ENCODE measurements at regions not wholly inside any gene's neighbourhood (a gene's known extent, or its start where the extent isn't known, plus 50 kb on each side); places are given as distances from the start of the nearest gene placed in this dataset.

DNA sequence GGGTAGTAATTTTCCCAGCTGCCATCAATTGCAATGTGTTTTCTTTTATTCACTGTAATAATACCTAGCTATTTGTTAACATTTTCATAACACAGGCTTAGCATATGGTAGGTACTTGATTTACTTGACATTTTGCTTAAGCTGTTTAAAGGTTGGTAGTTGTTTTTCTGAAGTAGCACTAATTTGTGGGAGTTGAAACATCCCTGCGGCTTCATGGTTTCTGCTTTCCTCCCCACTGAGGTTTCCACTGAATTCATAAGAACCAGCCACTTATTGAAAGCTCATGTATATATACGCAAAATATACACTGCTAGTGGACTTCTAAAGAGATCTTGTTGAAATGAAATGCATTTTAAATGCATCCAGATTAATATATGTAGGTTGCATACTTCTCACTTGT lies 559.9 kb downstream of the TLE4 start:
- DNase-seq (ENCODE audit: low spot score): no peak

DNA sequence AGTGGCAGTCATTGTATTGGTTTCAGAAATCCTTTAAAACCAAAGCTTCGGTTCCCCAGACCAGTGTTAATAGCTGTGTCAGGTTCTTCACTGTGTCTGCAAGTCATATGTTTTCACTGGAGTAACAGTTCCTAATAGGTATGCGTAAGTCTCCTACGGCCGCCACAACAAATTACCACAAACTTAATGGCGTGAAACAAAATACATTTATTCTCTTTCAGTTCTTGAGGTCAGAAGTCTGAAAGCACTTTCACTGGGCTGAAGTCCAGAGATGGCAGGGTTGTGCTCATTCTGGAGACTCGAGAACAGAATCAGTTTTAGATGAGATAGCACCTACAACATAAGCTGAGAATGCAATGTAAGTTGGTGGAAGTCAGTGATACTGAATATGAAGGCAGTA lies 556.2 kb downstream of the TLE4 start:
- no peak for DNase-seq (ENCODE audit: low spot score)

DNA sequence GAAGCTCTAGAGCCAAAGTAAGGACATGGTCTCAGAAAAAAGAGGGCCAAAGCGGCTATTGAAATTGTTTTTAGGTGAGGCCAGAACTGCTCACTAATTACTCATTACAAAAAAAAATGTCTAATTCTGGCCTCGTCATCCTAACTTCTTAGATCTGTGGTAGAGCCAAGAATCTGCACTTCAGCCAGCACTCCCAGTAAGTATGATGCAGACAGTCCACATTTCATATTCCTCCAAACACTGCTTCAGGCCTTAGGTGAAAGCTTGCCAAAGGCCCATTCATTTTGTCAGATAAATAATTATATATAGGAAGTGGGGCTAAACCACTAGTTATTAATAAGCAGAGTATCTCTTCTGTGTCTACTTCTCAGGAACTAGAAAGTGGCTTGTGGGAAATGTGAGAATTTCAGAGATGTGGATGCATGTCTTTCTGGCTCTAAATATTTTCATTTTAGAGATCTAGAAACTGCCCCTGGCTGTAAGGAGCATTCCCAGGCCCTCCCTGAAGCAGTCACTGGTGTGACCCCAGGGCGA lies 554.0 kb downstream of the TLE4 start:
- no peak for DNase-seq (ENCODE audit: low spot score)

DNA sequence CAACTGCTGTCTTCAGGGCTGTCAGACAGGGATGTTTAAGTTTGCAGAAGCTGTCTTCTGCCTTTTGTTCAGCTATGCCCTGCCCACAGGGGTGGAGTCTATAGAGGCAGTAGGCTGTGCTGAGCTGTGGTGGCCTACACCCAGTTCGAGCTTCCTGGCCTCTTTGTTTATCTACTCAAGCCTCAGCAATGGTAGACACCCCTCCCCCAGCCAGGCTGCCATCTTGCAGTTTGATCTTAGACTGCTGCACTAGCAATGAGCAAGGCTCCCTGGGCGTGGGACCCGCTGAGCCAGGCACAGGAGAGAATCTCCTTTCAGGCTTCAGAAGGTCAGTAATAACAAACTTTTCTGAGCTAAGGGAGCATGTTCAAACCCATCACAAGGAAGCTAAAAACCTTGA lies 545.3 kb downstream of the TLE4 start:
- no peak for DNase-seq (ENCODE audit: low spot score)

DNA sequence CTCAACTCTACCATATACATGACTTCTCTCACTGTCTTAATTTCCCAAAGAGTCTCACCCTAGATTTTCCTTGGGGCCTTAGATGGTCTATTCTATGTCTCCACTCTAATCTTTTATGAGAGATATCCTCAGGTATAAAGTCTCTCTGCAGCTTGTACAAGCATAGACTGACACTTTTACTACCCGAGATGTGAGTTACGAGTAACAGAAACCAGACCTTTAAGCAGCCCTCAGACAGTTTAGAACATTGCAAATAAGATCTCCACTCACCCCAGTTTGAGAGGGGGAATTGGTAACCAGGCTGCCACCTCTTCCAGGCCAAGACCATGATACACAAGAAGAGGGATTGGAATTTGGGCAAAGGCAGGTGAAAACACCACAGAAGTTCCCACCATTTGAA lies 542.5 kb downstream of the TLE4 start:
- no peak for DNase-seq (ENCODE audit: low spot score)

DNA sequence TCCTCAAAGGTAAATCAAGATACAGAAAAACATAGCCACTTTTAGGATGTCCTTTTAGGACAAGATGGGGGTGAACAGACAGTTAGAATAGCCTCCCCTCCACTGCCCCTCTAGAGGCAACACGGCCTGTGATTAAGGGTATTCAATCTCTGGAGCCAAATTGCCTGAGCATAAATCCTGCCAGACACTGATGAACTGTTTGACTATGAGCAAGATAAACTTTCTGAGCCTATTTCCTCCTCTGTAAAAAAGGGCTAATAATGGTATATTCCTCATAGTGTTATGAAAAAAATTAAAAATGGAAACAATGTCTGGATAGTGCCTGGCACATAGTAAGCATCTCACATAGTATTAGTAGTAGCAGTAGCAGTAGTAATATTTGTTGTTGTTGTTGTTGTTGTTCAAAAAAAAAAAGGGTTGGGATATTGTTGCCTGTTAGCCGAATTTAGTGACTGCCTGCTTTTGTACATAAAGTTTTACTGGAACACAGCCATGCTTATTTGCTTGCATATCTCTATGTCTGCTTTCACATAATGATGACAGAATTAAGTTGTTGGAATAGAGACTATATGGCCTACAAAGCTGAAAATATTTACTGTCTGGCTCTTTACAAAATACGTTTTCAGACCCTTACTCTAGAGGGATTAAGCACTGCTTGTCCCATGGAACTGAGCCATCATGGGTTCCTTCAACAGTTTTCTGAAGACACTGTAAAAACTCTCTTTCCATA lies 536.3 kb downstream of the TLE4 start:
- DNase-seq (ENCODE audit: low spot score): no peak

DNA sequence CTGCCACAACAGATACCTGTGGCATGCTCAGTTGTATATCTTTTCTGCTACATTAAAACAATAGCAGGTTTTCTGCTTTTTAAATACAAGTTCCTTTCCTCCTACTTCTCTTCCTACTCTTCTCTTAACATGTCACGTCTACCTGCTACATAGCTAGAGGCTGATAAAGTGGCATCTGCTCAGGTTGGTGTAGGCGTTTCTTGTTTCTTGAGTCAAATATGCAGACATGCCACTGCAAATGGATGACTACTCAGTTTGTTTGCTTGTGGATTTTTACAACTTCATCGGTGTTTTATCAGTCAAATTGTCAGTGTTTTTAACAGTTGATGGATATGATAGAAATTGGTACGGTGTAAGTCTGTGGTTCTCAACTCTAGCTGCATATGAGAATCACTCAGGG lies 525.7 kb downstream of the TLE4 start:
- DNase-seq (ENCODE audit: low spot score): no peak

DNA sequence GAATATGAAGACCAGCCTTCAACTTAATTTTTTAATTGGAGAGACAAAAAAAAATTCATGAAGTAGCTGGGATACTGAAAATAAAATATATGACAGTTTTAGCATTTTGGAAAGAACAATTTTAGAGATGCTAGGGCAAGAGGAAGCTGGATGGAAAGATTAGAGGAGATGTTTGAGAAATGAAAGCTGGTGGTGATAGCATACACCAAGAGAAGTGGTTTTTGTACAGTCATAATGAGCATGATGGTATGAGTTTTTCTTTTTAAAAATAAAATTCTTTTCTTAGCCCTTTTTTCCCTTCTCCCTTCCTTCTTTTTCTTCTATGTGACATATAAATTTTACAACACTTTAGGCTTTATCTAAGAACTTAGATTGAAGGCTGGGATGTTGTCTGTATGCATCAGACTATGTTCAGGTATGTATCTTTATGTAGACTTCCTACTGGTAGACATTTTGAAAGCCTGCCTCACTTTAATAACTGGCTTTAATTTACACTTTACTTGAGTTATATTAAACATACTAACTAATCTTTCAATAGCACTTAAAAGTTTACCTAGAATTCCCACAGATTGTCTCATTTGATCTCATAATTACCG lies 522.5 kb downstream of the TLE4 start:
- DNase-seq (ENCODE audit: low spot score): no peak

DNA sequence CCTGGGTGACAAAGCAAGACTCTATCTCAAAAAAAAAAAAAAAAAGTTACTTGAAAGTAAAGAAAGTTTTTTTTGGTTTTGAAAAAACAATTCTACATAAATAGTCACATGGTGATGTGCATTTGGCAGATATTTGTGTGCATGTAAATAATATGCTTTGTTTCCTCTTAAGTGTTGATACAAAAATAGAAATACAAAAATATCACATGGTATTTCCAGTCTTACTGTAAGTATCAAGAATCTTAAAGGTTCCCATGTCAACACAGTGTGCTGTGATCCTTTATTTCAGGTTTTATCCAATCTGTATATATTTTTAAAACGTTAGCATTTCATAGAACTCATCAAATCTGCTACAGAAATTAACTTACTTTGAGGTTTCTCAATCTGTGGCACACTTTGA lies 521.9 kb downstream of the TLE4 start:
- DNase-seq (ENCODE audit: low spot score): no peak

DNA sequence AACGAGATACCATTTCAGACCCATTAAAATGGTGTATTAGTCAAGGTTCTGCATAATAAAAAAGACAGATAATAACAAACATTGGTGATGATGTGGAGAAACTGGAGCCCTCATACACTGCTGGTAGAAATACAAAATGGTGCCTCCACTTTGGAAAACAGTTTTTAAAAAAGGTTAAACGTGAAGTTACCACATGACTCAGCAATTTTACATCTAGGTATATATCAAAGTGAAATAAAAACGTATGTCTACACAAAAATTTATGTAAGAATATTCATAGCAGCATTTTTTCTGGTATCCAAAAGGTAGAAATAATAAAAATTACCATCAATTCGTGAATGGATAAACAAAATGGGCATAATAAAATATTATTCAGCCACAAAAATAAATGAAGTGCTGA lies 519.8 kb downstream of the TLE4 start:
- no peak for DNase-seq (ENCODE audit: low spot score)

DNA sequence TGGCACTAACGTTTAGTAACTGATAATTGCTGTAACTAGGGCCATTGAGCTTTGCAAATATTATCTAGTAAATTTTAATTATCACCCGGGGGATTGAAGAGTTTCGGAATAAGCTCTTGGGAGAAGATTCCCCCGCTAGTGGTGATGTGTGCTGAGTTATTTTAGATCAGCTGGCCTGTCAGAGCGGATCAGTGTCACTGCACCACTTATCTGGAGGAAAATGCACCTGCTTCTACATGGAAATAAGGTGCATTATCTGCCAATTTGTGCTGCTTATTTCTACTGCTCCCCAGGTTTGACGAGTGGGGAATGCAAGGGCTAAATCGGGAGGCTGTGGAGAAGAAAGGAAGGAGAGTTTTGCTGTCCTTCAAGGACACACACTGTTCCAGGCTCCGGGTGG lies 518.6 kb downstream of the TLE4 start:
- DNase-seq (ENCODE audit: low spot score): no peak

DNA sequence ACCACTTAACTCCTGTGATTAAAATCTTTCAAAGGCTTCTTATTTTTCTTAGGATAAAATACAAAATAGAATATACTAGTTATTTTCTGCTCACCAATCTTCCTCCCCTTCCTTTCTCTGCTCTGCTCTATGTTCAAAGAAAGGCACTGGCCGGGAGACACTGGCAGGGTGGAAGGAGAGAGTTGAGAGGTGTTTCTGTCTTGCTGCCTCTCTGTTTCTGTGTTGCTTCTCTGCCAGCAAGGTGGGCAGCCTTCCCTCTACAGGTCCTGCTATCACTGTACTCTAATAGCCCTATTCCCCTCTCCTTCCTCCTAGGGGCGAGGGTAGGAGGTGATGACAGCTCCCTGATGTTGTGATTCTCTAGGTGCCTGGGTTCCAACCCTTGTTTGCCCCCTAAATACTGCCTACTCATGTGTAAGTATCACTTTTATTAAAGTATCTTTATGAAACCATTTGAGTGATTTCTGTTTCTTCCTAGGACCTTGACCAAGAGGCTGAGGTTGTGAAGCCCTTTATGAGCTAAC lies 515.1 kb downstream of the TLE4 start:
- DNase-seq (ENCODE audit: low spot score): no peak

DNA sequence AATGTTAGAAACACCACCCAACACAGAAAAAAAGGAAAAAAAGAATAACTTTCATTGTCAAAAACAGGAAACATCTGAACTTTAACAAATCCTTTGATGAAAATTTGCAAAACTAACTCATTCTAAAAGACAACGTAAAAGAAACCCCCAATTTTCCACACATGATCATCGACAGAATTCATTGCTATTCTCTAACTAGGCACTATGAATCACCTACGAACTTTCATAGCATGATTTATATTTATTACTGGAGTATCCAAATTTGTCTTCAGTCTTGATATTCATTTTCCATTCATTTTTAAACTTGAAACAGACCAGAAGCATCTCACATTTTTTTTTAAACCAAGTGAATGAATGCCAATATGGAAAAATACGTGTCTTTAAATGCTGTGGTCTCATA lies 514.6 kb downstream of the TLE4 start:
- no peak for DNase-seq (ENCODE audit: low spot score)

DNA sequence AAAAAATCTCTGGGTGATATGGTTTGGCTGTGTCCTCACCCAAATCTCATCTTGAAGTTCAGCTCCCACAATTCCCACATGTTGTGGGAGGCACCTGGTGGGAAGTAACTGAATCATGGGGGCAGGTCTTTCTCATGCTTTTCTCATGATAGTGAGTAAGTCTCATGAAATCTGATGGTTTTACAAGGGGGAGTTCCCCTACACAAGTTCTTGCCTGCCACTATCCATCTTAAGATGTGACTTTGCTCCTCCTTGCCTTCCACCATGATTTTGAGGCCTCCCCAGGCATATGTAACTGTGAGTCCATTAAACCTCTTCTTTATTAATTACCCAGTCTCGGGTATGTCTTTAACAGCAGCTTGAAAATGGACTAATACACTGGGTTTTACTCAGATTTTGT lies 513.9 kb downstream of the TLE4 start:
- no peak for DNase-seq (ENCODE audit: low spot score)

DNA sequence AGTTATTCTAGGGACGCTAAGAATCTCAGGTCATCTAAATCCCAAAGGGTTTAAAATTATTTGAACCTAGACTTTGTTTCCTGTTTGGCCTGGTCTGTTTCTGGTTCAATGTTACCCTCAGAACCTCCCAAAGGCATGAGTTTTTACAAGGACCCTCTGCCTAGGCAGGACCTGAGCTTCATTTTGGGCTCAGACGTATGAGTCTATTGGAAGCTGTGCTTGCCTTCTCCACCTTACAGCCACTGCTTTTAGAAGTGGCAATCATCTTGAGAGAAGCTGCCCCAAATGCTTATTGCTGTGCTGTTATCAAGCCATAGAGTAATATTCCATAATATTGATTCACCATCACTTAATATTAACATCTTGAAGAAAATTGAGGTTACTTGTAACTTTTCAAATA lies 510.4 kb downstream of the TLE4 start:
- DNase-seq (ENCODE audit: low spot score): no peak

DNA sequence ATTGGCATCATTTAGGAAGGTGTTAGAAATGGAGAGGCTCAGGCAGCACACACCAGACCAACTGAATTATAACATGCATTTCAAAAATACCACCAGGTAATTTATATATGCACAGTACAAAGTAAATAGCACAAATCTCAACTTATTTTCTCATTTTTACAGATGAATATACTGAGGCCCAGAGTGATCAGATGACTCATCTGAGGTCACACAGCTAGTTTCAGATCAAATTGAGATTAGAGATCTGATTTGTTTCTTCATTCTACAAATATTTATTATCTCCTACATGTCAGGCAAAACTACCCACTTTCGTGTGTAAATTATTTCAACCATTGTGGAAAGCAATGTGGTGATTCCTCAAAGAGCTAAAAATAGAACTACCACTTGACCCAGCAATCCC lies 507.1 kb downstream of the TLE4 start:
- no peak for DNase-seq (ENCODE audit: low spot score)

DNA sequence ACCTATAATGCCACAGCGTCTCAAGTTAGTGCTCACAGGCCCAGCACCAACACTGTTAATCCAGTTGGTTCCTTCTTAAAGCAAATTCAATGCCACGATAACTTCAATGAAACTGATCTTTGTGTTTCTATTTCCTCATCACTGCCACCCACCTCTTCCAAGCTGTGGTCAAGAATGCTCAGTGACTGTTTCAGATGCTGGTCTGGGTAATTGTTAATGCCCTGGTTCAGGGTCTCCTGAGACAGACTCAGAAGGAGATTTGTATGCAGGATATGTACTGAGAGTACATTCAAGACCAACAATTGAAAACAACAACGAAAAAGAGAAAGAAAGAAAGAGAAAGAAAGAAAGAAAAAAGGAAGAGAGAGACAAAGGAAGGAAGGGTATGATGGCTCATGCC lies 505.3 kb downstream of the TLE4 start:
- DNase-seq (ENCODE audit: low spot score): no peak

DNA sequence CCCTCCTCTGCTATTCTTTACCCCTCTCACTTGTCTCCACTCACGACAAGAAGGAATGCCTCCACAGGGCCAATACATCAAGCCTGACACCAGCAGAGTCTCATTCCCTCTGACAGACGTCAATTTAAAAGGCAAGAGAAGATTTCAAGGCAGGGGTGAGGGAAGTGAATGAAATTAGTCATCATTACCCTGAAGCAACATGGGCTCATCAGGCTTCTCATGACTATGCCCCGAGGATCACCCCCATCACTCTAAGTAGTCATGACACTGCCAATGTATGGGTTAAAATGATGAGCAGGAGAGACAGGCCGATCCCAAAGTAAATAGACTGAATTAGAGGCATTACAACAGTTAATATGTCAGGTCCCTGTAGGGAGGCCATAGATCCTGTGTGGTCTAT lies 504.4 kb downstream of the TLE4 start:
- DNase-seq (ENCODE audit: low spot score): no peak

DNA sequence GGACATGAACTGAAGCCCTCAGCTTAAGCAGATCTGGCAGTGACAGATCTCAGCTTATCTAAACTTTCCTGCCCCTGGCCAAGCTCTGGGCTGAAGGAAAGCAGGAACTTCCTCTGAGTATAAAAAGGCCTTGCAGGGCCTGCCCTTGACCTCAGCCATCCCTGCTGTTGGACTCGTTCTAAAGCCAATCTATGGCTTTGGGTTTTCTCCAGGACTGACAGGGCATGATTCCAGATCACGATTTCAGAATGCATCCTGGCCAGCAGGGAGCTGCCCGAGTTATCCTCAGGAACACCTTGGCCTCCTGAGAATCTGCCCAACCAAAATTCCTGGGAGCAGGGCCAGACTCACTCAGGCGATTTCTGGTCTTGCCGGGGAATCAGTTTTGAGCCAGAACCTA lies 502.7 kb downstream of the TLE4 start:
- no peak for DNase-seq (ENCODE audit: low spot score)

DNA sequence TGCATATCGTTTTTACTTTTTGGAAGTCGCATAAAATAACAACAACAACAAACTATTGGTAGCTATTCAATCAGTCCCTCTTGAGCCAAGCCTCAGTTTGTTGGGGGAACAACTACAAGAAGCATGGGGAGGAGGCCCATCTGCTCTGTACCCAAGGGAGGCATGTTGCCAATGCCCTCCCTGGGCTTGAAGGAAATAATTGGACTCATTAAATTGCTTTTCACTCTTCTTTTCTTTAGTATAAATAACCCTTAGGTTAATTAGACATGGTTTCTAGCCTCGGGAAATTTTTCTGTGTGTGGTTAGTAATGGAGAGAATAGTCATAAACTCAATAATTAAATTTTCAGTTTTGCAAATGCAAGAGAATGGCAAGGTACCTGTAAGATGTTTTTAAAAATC lies 500.7 kb downstream of the TLE4 start:
- no peak for DNase-seq (ENCODE audit: low spot score)

DNA sequence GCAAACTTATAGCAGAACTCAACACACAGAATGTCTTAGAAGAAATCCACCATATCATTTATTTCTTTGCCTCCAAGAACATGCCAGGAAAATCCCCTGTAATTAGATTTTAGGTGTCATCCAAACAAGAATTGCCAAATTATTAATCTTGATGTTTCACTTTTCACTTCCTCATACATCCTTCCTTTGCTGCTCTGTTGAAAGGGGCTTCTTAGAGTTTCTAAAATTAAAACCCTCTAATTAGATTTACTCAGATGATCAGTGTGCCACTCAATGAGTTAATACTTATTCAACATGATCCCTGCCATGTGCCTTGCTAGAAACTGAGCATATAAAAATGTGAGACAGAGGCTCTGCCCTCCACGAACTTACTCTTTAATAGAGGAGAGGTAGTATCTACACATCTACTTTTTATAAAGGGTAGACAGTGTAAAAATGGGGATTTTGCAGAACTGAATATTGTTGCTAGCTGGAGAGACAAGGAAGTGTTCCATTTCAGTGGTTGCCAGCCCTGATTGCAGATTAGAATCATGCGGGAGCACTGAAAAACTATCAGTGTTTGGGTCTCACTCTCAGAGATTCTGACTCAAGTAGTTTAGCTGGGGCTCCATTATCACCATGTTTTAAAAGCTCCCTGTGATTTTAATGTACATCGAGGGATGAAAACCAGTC lies 498.4 kb downstream of the TLE4 start:
- no peak for DNase-seq (ENCODE audit: low spot score)

DNA sequence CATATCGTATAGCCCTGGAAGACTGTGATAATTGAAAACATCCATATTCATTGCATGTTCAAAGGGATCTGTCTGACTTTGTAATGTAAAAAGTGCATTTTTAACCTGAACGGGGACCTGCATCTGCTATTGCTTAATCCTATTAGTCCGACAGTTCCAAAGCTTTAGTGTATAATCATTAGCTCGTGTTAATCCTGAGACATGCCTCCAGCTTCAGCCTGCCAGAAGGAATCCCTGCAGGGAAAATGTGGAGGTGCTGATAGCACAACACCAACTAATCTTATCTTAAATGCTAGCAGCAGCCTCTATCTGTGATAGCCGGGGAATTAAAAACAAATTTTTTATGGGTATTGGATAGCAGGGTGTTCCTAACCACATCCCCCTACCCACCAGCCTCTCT lies 495.2 kb downstream of the TLE4 start:
- no peak for DNase-seq (ENCODE audit: low spot score)

DNA sequence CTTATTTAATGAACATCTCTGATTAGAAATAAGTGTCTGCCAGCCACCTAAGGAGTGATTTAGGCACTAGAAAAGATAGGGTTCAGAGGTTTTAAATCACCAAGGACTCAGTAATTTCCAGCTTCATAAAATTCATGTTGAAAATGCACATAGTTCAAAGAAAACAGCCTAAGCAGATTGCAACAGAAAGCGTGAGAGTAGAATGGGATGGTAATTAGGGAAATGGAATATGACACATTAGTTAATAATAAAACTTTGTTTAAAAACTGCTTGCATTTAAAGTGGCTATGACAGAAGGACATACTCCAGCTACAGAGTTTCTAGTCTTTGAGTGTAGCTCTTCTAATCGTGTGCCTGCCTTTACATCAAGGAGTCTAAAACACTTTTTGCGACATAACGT lies 490.8 kb downstream of the TLE4 start:
- DNase-seq (ENCODE audit: low spot score): no peak
